ENCODE measurements at regions not wholly inside any gene's neighbourhood (a gene's known extent, or its start where the extent isn't known, plus 50 kb on each side); places are given as distances from the start of the nearest gene placed in this dataset.
"Not testable (repeated sequence)": the region's sequence is repeated elsewhere in the genome, so short reads cannot be mapped to it uniquely, and the experiment has no call there.

DNA sequence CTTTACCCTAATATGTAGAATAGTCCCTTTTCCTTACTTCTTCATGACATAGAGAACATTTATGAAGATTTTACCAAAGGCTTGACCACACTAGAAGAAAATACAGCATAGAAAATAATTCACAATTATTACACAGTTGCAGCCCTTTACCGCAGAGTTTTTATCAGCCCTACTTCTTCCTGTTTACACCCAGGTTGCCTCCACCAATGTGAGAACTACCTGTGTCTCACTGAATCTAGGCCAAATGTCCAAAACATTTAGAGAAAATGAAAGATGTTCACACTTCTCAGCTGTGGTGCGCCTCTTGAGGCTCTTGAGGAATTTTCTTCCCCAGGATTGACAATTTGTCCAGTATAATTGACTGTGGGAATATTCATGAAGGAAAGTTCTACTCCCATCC is 422.7 kb downstream of the SRGAP2C start:
- H3K4me1 Mint-ChIP-seq; CTCF ChIA-PET; H3K36me3 Mint-ChIP-seq; H3K4me3 Mint-ChIP-seq; H3K9me3 Mint-ChIP-seq (ENCODE audit: low read depth); H3K27ac Mint-ChIP-seq; DNase-seq; H3K27me3 Mint-ChIP-seq; ATAC-seq: not testable (repeated sequence)

All from activated CD8-positive, alpha-beta memory T cell treated with anti-CD3 and anti-CD28 coated beads, Interleukin-2, amount 10 ng/mL, durations not matched to agents 7 days and 5 days (primary cell).